ENCODE measurements at regions not wholly inside any gene's neighbourhood (a gene's known extent, or its start where the extent isn't known, plus 50 kb on each side); places are given as distances from the start of the nearest gene placed in this dataset.
A peak's percentile ranks its signal among the peaks of the same experiment; 100 is the strongest.

- WGBS (ENCODE audit: insufficient coverage) = no CpG with 5 or more reads among the region's 1 CpG
- H3K36me3 ChIP-seq (ENCODE audit: control insufficient read depth, insufficient read depth, low read length) = no peaks in the 10 kb centered on the region
Measured at GRCh38 chr4:180041576-180041975, 2201.6 kb upstream of the TENM3 start.

GRCh38 chr4:180052629-180053028, 2190.6 kb upstream of the TENM3 start:
- H3K4me3 ChIP-seq (ENCODE audit: low read length) = no peak overlapping the region
- H3K27ac ChIP-seq (ENCODE audit: low read length) = no peak overlapping the region
- DNase-seq = no peak
- no peaks in the 10 kb centered on the region for H3K36me3 ChIP-seq (ENCODE audit: control insufficient read depth, insufficient read depth, low read length)
- 33% methylated on average over 2 of the region's 7 CpGs for WGBS (ENCODE audit: insufficient coverage)
- no peaks in the 10 kb centered on the region for H3K4me1 ChIP-seq (ENCODE audit: control insufficient read depth, insufficient read depth, low read length)
- H3K9me3 ChIP-seq (replicated peaks; ENCODE audit: control insufficient read depth, low read depth, low read length) = no peaks in the 10 kb centered on the region
- H3K27me3 ChIP-seq (ENCODE audit: control insufficient read depth, insufficient read depth, low read length) = peaks cover 9% of the 10 kb centered on the region

More at GRCh38 chr4:180041576-180041975, 2201.6 kb upstream of the TENM3 start:
- no peak for DNase-seq
- Histone ChIP-seq H3K27me3 (ENCODE audit: control insufficient read depth, insufficient read depth, low read length) (no peaks in the 10 kb centered on the region), H3K9me3 (replicated peaks; ENCODE audit: control insufficient read depth, low read depth, low read length) (no peaks in the 10 kb centered on the region), H3K4me1 (ENCODE audit: control insufficient read depth, insufficient read depth, low read length) (no peaks in the 10 kb centered on the region), H3K4me3 (ENCODE audit: low read length) (no peak overlapping the region), H3K27ac (ENCODE audit: low read length) (no peak overlapping the region)

- H3K27me3 ChIP-seq (ENCODE audit: control insufficient read depth, insufficient read depth, low read length) = peaks cover 21% of the 10 kb centered on the region
- peaks cover 7% of the 10 kb centered on the region for H3K4me1 ChIP-seq (ENCODE audit: control insufficient read depth, insufficient read depth, low read length)
- no peaks in the 10 kb centered on the region for H3K36me3 ChIP-seq (ENCODE audit: control insufficient read depth, insufficient read depth, low read length)
- H3K4me3 ChIP-seq (ENCODE audit: low read length) = no peak overlapping the region
- H3K9me3 ChIP-seq (replicated peaks; ENCODE audit: control insufficient read depth, low read depth, low read length) = no peaks in the 10 kb centered on the region
- H3K27ac ChIP-seq (ENCODE audit: low read length) = no peak overlapping the region
- DNase-seq = no peak
- 71% methylated on average over 2 of the region's 4 CpGs for WGBS (ENCODE audit: insufficient coverage)
Measured at GRCh38 chr4:180054291-180054690, 2188.9 kb upstream of the TENM3 start.

GRCh38 chr4:180057299-180057721, 2185.9 kb upstream of the TENM3 start:
- whole genome bisulfite sequencing (ENCODE audit: insufficient coverage) = 0% methylated on average over 1 of the region's 8 CpGs
- peaks cover 27% of the 10 kb centered on the region for H3K27me3 ChIP-seq (ENCODE audit: control insufficient read depth, insufficient read depth, low read length)

GRCh38 chr4:180057891-180058671, 2185.1 kb upstream of the TENM3 start:
- under 1% methylated on average over 57 of the region's 77 CpGs for WGBS (ENCODE audit: insufficient coverage)
- DNase-seq = peak; percentile 14
- Histone ChIP-seq H3K36me3 (ENCODE audit: control insufficient read depth, insufficient read depth, low read length) (no peaks in the 10 kb centered on the region), H3K27ac (ENCODE audit: low read length) (peak overlapping the region; percentile 13), H3K27me3 (ENCODE audit: control insufficient read depth, insufficient read depth, low read length) (peaks cover 27% of the 10 kb centered on the region), H3K4me1 (ENCODE audit: control insufficient read depth, insufficient read depth, low read length) (peaks cover 14% of the 10 kb centered on the region), H3K4me3 (ENCODE audit: low read length) (peak overlapping the region; percentile 51), H3K9me3 (replicated peaks; ENCODE audit: control insufficient read depth, low read depth, low read length) (no peaks in the 10 kb centered on the region)

More at GRCh38 chr4:180057299-180057721, 2185.9 kb upstream of the TENM3 start:
- peak; percentile 1 for DNase-seq
- H3K9me3 ChIP-seq (replicated peaks; ENCODE audit: control insufficient read depth, low read depth, low read length) = no peaks in the 10 kb centered on the region
- no peak overlapping the region for H3K27ac ChIP-seq (ENCODE audit: low read length)
- peak overlapping the region; percentile 51 for H3K4me3 ChIP-seq (ENCODE audit: low read length)
- H3K4me1 ChIP-seq (ENCODE audit: control insufficient read depth, insufficient read depth, low read length) = peaks cover 14% of the 10 kb centered on the region
- no peaks in the 10 kb centered on the region for H3K36me3 ChIP-seq (ENCODE audit: control insufficient read depth, insufficient read depth, low read length)

GRCh38 chr4:180058691-180059215, 2184.4 kb upstream of the TENM3 start:
- peaks cover 14% of the 10 kb centered on the region for H3K4me1 ChIP-seq (ENCODE audit: control insufficient read depth, insufficient read depth, low read length)
- 0% methylated on average over 43 of the region's 72 CpGs for WGBS (ENCODE audit: insufficient coverage)
- H3K27me3 ChIP-seq (ENCODE audit: control insufficient read depth, insufficient read depth, low read length) = peaks cover 27% of the 10 kb centered on the region
- no peaks in the 10 kb centered on the region for H3K36me3 ChIP-seq (ENCODE audit: control insufficient read depth, insufficient read depth, low read length)
- DNase-seq = peak; percentile 88
- no peak overlapping the region for H3K27ac ChIP-seq (ENCODE audit: low read length)
- no peaks in the 10 kb centered on the region for H3K9me3 ChIP-seq (replicated peaks; ENCODE audit: control insufficient read depth, low read depth, low read length)
- peak overlapping the region; percentile 53 for H3K4me3 ChIP-seq (ENCODE audit: low read length)

GRCh38 chr4:180059216-180059881, 2183.9 kb upstream of the TENM3 start:
- WGBS (ENCODE audit: insufficient coverage) = 0% methylated on average over 36 of the region's 44 CpGs
- H3K9me3 ChIP-seq (replicated peaks; ENCODE audit: control insufficient read depth, low read depth, low read length) = no peaks in the 10 kb centered on the region
- no peak overlapping the region for H3K27ac ChIP-seq (ENCODE audit: low read length)
- no peaks in the 10 kb centered on the region for H3K36me3 ChIP-seq (ENCODE audit: control insufficient read depth, insufficient read depth, low read length)
- DNase-seq = no peak
- H3K4me1 ChIP-seq (ENCODE audit: control insufficient read depth, insufficient read depth, low read length) = peaks cover 14% of the 10 kb centered on the region
- H3K4me3 ChIP-seq (ENCODE audit: low read length) = peak overlapping the region; percentile 53
- peaks cover 27% of the 10 kb centered on the region for H3K27me3 ChIP-seq (ENCODE audit: control insufficient read depth, insufficient read depth, low read length)

- DNase-seq = peak; percentile 53
- peaks cover 14% of the 10 kb centered on the region for H3K4me1 ChIP-seq (ENCODE audit: control insufficient read depth, insufficient read depth, low read length)
- no peaks in the 10 kb centered on the region for H3K36me3 ChIP-seq (ENCODE audit: control insufficient read depth, insufficient read depth, low read length)
- H3K27me3 ChIP-seq (ENCODE audit: control insufficient read depth, insufficient read depth, low read length) = peaks cover 25% of the 10 kb centered on the region
- no peak overlapping the region for H3K27ac ChIP-seq (ENCODE audit: low read length)
- H3K9me3 ChIP-seq (replicated peaks; ENCODE audit: control insufficient read depth, low read depth, low read length) = no peaks in the 10 kb centered on the region
- no peak overlapping the region for H3K4me3 ChIP-seq (ENCODE audit: low read length)
- no CpG with 5 or more reads among the region's 6 CpGs for WGBS (ENCODE audit: insufficient coverage)
Measured at GRCh38 chr4:180060159-180060889, 2182.9 kb upstream of the TENM3 start.

GRCh38 chr4:180081072-180081471, 2162.1 kb upstream of the TENM3 start:
- Histone ChIP-seq H3K9me3 (replicated peaks; ENCODE audit: control insufficient read depth, low read depth, low read length) (no peaks in the 10 kb centered on the region), H3K4me1 (ENCODE audit: control insufficient read depth, insufficient read depth, low read length) (no peaks in the 10 kb centered on the region), H3K36me3 (ENCODE audit: control insufficient read depth, insufficient read depth, low read length) (no peaks in the 10 kb centered on the region), H3K27me3 (ENCODE audit: control insufficient read depth, insufficient read depth, low read length) (no peaks in the 10 kb centered on the region), H3K4me3 (ENCODE audit: low read length) (no peak overlapping the region), H3K27ac (ENCODE audit: low read length) (no peak overlapping the region)
- WGBS (ENCODE audit: insufficient coverage) = no CpG with 5 or more reads among the region's 2 CpGs
- DNase-seq = no peak

GRCh38 chr4:180084561-180084960, 2158.6 kb upstream of the TENM3 start:
- Histone ChIP-seq H3K4me3 (ENCODE audit: low read length) (no peak overlapping the region), H3K9me3 (replicated peaks; ENCODE audit: control insufficient read depth, low read depth, low read length) (no peaks in the 10 kb centered on the region), H3K36me3 (ENCODE audit: control insufficient read depth, insufficient read depth, low read length) (no peaks in the 10 kb centered on the region), H3K27me3 (ENCODE audit: control insufficient read depth, insufficient read depth, low read length) (no peaks in the 10 kb centered on the region), H3K27ac (ENCODE audit: low read length) (no peak overlapping the region), H3K4me1 (ENCODE audit: control insufficient read depth, insufficient read depth, low read length) (no peaks in the 10 kb centered on the region)
- WGBS (ENCODE audit: insufficient coverage) = no CpG with 5 or more reads among the region's 4 CpGs
- no peak for DNase-seq

Measured in muscle of leg (tissue), 3 donors.